ENCODE measurements at regions not wholly inside any gene's neighbourhood (a gene's known extent, or its start where the extent isn't known, plus 50 kb on each side); places are given as distances from the start of the nearest gene placed in this dataset.

- no peak for DNase-seq (ENCODE audit: low read depth, low spot score)
- TF ChIP-seq, protein P1, sequence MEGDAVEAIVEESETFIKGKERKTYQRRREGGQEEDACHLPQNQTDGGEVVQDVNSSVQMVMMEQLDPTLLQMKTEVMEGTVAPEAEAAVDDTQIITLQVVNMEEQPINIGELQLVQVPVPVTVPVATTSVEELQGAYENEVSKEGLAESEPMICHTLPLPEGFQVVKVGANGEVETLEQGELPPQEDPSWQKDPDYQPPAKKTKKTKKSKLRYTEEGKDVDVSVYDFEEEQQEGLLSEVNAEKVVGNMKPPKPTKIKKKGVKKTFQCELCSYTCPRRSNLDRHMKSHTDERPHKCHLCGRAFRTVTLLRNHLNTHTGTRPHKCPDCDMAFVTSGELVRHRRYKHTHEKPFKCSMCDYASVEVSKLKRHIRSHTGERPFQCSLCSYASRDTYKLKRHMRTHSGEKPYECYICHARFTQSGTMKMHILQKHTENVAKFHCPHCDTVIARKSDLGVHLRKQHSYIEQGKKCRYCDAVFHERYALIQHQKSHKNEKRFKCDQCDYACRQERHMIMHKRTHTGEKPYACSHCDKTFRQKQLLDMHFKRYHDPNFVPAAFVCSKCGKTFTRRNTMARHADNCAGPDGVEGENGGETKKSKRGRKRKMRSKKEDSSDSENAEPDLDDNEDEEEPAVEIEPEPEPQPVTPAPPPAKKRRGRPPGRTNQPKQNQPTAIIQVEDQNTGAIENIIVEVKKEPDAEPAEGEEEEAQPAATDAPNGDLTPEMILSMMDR (IDR thresholded peaks at IDR 0.05; ENCODE audit: low read depth, low read length), result no peak
- no peak overlapping the region for H3K4me3 ChIP-seq (ENCODE audit: low read depth, low read length)
- in situ Hi-C loops (cut with HindIII; ENCODE audit: low sequenced_read_pairs), result no loop called here
Measured at GRCh38 chr12:124432376-124432775, 135.0 kb downstream of the NCOR2 start.

GRCh38 chr12:124431971-124432370, 135.4 kb downstream of the NCOR2 start:
- in situ Hi-C loops (cut with HindIII; ENCODE audit: low sequenced_read_pairs), result no loop called here

GRCh38 chr12:124430491-124430890, 135.6 kb downstream of the RFLNA start:
- no peak for DNase-seq (ENCODE audit: low read depth, low spot score)
- H3K4me3 ChIP-seq (ENCODE audit: low read depth, low read length), result no peak overlapping the region
- in situ Hi-C loops (cut with HindIII; ENCODE audit: low sequenced_read_pairs), result no loop called here
- TF ChIP-seq, protein P1 (IDR thresholded peaks at IDR 0.05; ENCODE audit: low read depth, low read length), result no peak

More at GRCh38 chr12:124431971-124432370, 135.4 kb downstream of the NCOR2 start:
- DNase-seq (ENCODE audit: low read depth, low spot score), result no peak
- TF ChIP-seq, protein P1 (IDR thresholded peaks at IDR 0.05; ENCODE audit: low read depth, low read length), result no peak
- no peak overlapping the region for H3K4me3 ChIP-seq (ENCODE audit: low read depth, low read length)

DNA sequence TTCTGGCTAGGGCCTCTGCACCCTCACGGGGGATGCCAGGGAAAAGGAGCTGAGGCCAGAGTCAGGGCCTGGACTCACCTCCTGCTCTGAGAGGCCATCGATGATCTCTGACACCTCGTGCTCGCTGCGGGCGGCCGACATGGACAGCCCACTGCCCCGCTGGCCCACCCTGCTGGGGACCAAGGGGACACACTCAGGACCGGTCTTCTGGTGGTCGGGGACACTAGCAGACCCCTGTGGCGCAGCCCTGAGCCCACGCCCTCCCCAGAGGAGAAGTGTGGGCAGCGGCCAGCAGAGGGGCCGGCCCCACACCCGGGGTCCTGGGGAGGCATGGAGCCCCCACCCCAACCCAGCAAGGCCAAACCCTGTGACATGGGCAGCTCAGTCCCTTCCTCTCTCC, 134.6 kb downstream of the RFLNA start:
- in situ Hi-C loops (cut with HindIII; ENCODE audit: low sequenced_read_pairs), result no loop called here

DNA sequence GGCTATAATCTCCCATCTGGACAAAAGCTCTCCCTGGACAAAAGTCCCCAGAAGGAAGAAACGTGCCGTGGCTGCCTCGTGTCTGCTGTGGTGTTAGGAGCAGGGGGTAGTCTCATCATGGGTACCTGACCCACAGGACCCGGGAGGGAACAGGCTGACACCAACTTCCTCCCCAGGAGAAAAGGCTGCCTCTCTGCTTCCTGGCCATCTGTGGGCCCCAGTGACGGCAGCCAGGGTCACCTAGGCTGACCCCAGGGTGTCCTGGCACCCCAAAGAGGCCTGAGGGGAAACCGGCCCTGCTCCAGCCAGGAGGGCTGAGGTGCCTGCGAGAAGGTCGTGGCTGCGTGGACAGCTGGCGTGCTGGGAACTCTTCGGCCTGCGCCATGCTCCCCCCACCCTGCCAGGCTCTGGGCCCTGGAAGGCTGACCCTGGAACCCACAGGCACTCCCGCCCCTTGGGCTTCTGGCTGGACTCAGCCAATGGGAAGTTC, 133.9 kb downstream of the RFLNA start:
- TF ChIP-seq, protein P1 (IDR thresholded peaks at IDR 0.05; ENCODE audit: low read depth, low read length), result no peak
- H3K4me3 ChIP-seq (ENCODE audit: low read depth, low read length), result no peak overlapping the region
- DNase-seq (ENCODE audit: low read depth, low spot score), result no peak
- in situ Hi-C loops (cut with HindIII; ENCODE audit: low sequenced_read_pairs), result no loop called here

More for the DNA sequence above, 134.6 kb downstream of the RFLNA start:
- no peak for DNase-seq (ENCODE audit: low read depth, low spot score)
- H3K4me3 ChIP-seq (ENCODE audit: low read depth, low read length), result no peak overlapping the region
- TF ChIP-seq, protein P1 (IDR thresholded peaks at IDR 0.05; ENCODE audit: low read depth, low read length), result no peak

GRCh38 chr12:124428136-124428791, 133.4 kb downstream of the RFLNA start:
- DNase-seq (ENCODE audit: low read depth, low spot score), result peak; percentile 75
- TF ChIP-seq, protein P1 (IDR thresholded peaks at IDR 0.05; ENCODE audit: low read depth, low read length), result no peak
- in situ Hi-C loops (cut with HindIII; ENCODE audit: low sequenced_read_pairs), result no loop called here
- H3K4me3 ChIP-seq (ENCODE audit: low read depth, low read length), result no peak overlapping the region
